WTC11 (cell line): ENCODE measurements at regions not wholly inside any gene's neighbourhood (a gene's known extent, or its start where the extent isn't known, plus 50 kb on each side); places are given as distances from the start of the nearest gene placed in this dataset.

Experiments
- ATAC-seq: fragments of 200-7000 bp; cut with Tn5 transposase; 2 replicates; pipeline ENCODE4 v1.10.0; 2021; ENCODE audit warnings: mild to moderate bottlenecking, moderate library complexity
- CTCF ChIA-PET: fragments of 300-600 bp; sonication (Branson Sonifier 250); formaldehyde crosslinking; loops from one replicate; lab custom pipeline; 2021; ENCODE audit warnings: antibody characterized with exemption; lab: Charles Lee
- POLR2A ChIA-PET: fragments of 350-600 bp; sonication (Branson Sonifier 250); formaldehyde crosslinking; loops from one replicate; lab custom pipeline; 2021; ENCODE audit warnings: antibody characterized with exemption; lab: Charles Lee
- DNase-seq: peaks from one replicate; pipeline ENCODE4 v3.0.0; 2021; ENCODE audit warnings: low spot score
- H3K27ac Mint-ChIP-seq: 2 replicates; pipeline ENCODE4 v1.8.0; 2021; ENCODE audit warnings: mixed read lengths
- H3K27me3 Mint-ChIP-seq: 2 replicates; pipeline ENCODE4 v1.8.0; 2021; ENCODE audit warnings: low read depth, mild to moderate bottlenecking, moderate library complexity, mixed read lengths
- H3K36me3 Mint-ChIP-seq: 2 replicates; pipeline ENCODE4 v1.8.0; 2021; ENCODE audit warnings: mixed read lengths
- H3K4me1 Mint-ChIP-seq: 2 replicates; pipeline ENCODE4 v1.8.0; 2022; ENCODE audit warnings: mixed read lengths
- H3K4me3 Mint-ChIP-seq: 2 replicates; pipeline ENCODE4 v1.8.0; 2021; ENCODE audit warnings: mild to moderate bottlenecking, moderate library complexity, mixed read lengths
- H3K9me3 Mint-ChIP-seq: 2 replicates; pipeline ENCODE4 v1.8.0; 2021; ENCODE audit warnings: mixed read lengths
- ARID4B ChIP-seq: sonication (generic); formaldehyde crosslinking; IDR thresholded peaks from 2 replicates; pipeline ENCODE4 v1.8.0; 2023; ENCODE audit warnings: missing genetic modification reagents, mild to moderate bottlenecking, borderline replicate concordance
- ETV6 ChIP-seq: sonication (generic); formaldehyde crosslinking; IDR thresholded peaks from 2 replicates; pipeline ENCODE4 v1.8.1; 2022; ENCODE audit warnings: mild to moderate bottlenecking, missing genetic modification reagents
- FOXP4 ChIP-seq: sonication (generic); formaldehyde crosslinking; IDR thresholded peaks from 2 replicates; pipeline ENCODE4 v1.8.0; 2022; ENCODE audit warnings: mild to moderate bottlenecking, missing genetic modification reagents
- GABPB1 ChIP-seq: sonication (generic); formaldehyde crosslinking; IDR thresholded peaks from 2 replicates; pipeline ENCODE4 v1.8.1; 2023; ENCODE audit warnings: mild to moderate bottlenecking, missing genetic modification reagents
- GTF2I ChIP-seq: fragments of 250-450 bp; sonication (Bioruptor Pico); conservative IDR thresholded peaks from 2 replicates; pipeline ENCODE4 v1.4.0; 2021; ENCODE audit warnings: mild to moderate bottlenecking
- HMGXB4 ChIP-seq: sonication (generic); formaldehyde crosslinking; IDR thresholded peaks from 2 replicates; pipeline ENCODE4 v1.8.1; 2023; ENCODE audit warnings: mild to moderate bottlenecking, moderate library complexity, missing genetic modification reagents
- MLX ChIP-seq: sonication (generic); formaldehyde crosslinking; IDR thresholded peaks from 2 replicates; pipeline ENCODE4 v1.8.1; 2023; ENCODE audit warnings: mild to moderate bottlenecking, missing genetic modification reagents, moderate library complexity
- NFATC4 ChIP-seq: fragments of 250-450 bp; sonication (Bioruptor Pico); IDR thresholded peaks from 2 replicates; pipeline ENCODE4 v1.9.0; 2021; ENCODE audit warnings: mild to moderate bottlenecking
- NFYB ChIP-seq: sonication (generic); formaldehyde crosslinking; conservative IDR thresholded peaks from 2 replicates; pipeline ENCODE4 v1.8.0; 2022; ENCODE audit warnings: low read depth, missing genetic modification reagents
- NR2C2 ChIP-seq: sonication (generic); formaldehyde crosslinking; IDR thresholded peaks from 2 replicates; pipeline ENCODE4 v1.8.0; 2022; ENCODE audit warnings: mild to moderate bottlenecking, missing genetic modification reagents
- OVOL2 ChIP-seq: fragments of 250-450 bp; sonication (Bioruptor Pico); IDR thresholded peaks from 2 replicates; pipeline ENCODE4 v1.9.0; 2021; ENCODE audit warnings: mild to moderate bottlenecking, borderline replicate concordance
- SP1 ChIP-seq: sonication (generic); formaldehyde crosslinking; conservative IDR thresholded peaks from 2 replicates; pipeline ENCODE4 v1.8.1; 2022; ENCODE audit warnings: missing genetic modification reagents
- TCF7 ChIP-seq: sonication (generic); formaldehyde crosslinking; IDR thresholded peaks from 2 replicates; pipeline ENCODE4 v1.8.0; 2022; ENCODE audit warnings: mild to moderate bottlenecking, low read depth, missing genetic modification reagents, moderate library complexity
- TEAD1 ChIP-seq: sonication (generic); formaldehyde crosslinking; IDR thresholded peaks from 2 replicates; pipeline ENCODE4 v1.8.0; 2022; ENCODE audit warnings: mild to moderate bottlenecking, missing genetic modification reagents
- ZMAT4 ChIP-seq: fragments of 250-450 bp; sonication (Bioruptor Pico); IDR thresholded peaks from 2 replicates; pipeline ENCODE4 v1.9.0; 2021; ENCODE audit warnings: mild to moderate bottlenecking
- ZNF121 ChIP-seq: sonication (generic); formaldehyde crosslinking; IDR thresholded peaks from 2 replicates; pipeline ENCODE4 v1.8.0; 2023; ENCODE audit warnings: missing genetic modification reagents
- ZNF138 ChIP-seq: sonication (generic); formaldehyde crosslinking; conservative IDR thresholded peaks from 2 replicates; pipeline ENCODE4 v1.8.1; 2022; ENCODE audit warnings: mild to moderate bottlenecking, moderate library complexity, missing genetic modification reagents
- ZNF512 ChIP-seq: sonication (generic); formaldehyde crosslinking; IDR thresholded peaks from 2 replicates; pipeline ENCODE4 v1.8.1; 2022; ENCODE audit warnings: missing genetic modification reagents, borderline replicate concordance
- ZSCAN18 ChIP-seq: fragments of 250-450 bp; sonication (Bioruptor Pico); IDR thresholded peaks from 2 replicates; pipeline ENCODE4 v2.1.2; 2022; ENCODE audit warnings: mild to moderate bottlenecking, moderate library complexity

GRCh38 chr10:3231951-3232730, 59.6 kb upstream of the PITRM1 start:
- no peak overlapping the region for H3K27ac Mint-ChIP-seq
- H3K4me3 Mint-ChIP-seq, result no peak overlapping the region
- H3K27me3 Mint-ChIP-seq, result no peaks in the 10 kb centered on the region
- POLR2A ChIA-PET, result interaction anchor here (0.5 kb wide), 1 partner anchor 100 kb away, joined by 4 read pairs; no protein-coding TSS in a partner anchor
- DNase-seq, result no peak
- CTCF ChIA-PET, result interaction anchor here (1.0 kb wide), 1 partner anchor 532 kb away, joined by 3 read pairs; no protein-coding TSS in a partner anchor
- no peak for TF ChIP-seq ARID4B
- no peak for TF ChIP-seq ZSCAN18 (CRISPR knock-in tag)
- TF ChIP-seq NR2C2, result no peak
- no peak for TF ChIP-seq GABPB1
- TF ChIP-seq NFYB, result no peak
- no peak for TF ChIP-seq TCF7 (CRISPR knock-in tag)
- TF ChIP-seq HMGXB4 (CRISPR knock-in tag), result no peak
- TF ChIP-seq ZNF512 (CRISPR knock-in tag), result no peak
- no peak for TF ChIP-seq ETV6 (CRISPR knock-in tag)
- TF ChIP-seq MLX (CRISPR knock-in tag), result no peak
- TF ChIP-seq TEAD1 (CRISPR knock-in tag), result no peak
- H3K4me1 Mint-ChIP-seq, result 0 out of 2 replicates have a peak, but pooled peaks cover 3% of the 10 kb centered on the region
- H3K9me3 Mint-ChIP-seq, result peaks cover 6% of the 10 kb centered on the region
- peak; percentile 52; the same call in 1 of the 2 replicates for ATAC-seq
- H3K36me3 Mint-ChIP-seq, result no peaks in the 10 kb centered on the region

DNA sequence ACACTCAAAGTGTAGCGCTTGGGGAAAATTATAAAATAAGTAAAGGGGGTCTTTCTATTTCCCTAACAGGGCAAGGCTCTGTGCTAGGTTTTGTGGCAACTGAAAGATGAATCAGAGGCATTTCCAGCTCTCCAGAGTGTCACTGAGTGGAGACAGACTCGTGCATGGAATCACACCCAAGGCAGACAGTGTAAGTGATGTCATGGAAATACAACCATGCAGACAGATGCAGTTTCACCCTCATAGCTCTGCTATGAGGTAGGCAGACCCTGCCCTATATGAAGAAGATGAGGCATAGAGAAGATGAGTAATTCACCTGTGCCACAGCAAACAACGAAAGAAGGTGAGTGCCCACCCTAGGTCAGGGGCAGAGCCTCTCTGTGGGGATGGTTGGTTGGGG, 57.2 kb upstream of the PITRM1 start:
- Mint-ChIP-seq H3K27ac (no peak overlapping the region), H3K4me3 (no peak overlapping the region), H3K27me3 (no peaks in the 10 kb centered on the region), H3K36me3 (no peaks in the 10 kb centered on the region), H3K4me1 (0 out of 2 replicates have a peak, but pooled peaks cover 3% of the 10 kb centered on the region), H3K9me3 (peaks cover 4% of the 10 kb centered on the region)
- POLR2A ChIA-PET, result no interaction called here
- ATAC-seq, result no peak
- CTCF ChIA-PET, result no interaction called here
- DNase-seq, result no peak
- TF ChIP-seq ZMAT4 (CRISPR knock-in tag), result no peak
- TF ChIP-seq NFATC4 (CRISPR knock-in tag), result no peak
- no peak for TF ChIP-seq GTF2I (CRISPR knock-in tag)
- no peak for TF ChIP-seq ZNF512 (CRISPR knock-in tag)
- TF ChIP-seq ZNF121 (CRISPR knock-in tag), result no peak
- TF ChIP-seq SP1 (CRISPR knock-in tag), result no peak
- no peak for TF ChIP-seq OVOL2 (CRISPR knock-in tag)
- TF ChIP-seq FOXP4 (CRISPR knock-in tag), result no peak
- TF ChIP-seq ZNF138 (CRISPR knock-in tag), result no peak
